ENCODE measurements at regions not wholly inside any gene's neighbourhood (a gene's known extent, or its start where the extent isn't known, plus 50 kb on each side); places are given as distances from the start of the nearest gene placed in this dataset.
"Not testable (repeated sequence)": the region's sequence is repeated elsewhere in the genome, so short reads cannot be mapped to it uniquely, and the experiment has no call there.

DNA sequence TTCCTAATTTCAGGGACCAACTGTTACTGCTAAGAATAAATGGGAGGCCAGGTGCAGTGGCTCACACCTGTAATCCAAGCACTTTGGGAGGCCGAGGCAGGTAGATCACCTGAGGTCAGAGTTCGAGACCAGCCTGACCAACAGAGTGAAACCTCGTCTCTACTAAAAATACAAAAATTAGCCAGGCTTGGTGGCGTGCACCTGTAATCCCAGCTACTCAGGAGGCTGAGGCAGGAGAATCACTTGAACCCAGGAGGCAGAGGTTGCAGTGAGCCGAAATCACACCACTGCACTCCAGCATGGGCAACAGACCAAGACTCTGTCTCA, 95.6 kb upstream of the CHD2 start:
- TF ChIP-seq POLR2A (IDR thresholded peaks at IDR 0.05; ENCODE audit: low read depth, low read length); POLR2AphosphoS5 (IDR thresholded peaks at IDR 0.05; ENCODE audit: low read depth, low read length); TAF1 (IDR thresholded peaks at IDR 0.05; ENCODE audit: low read depth, low read length); SPI1 (IDR thresholded peaks at IDR 0.05; ENCODE audit: low read depth, low read length); PAX5 (IDR thresholded peaks at IDR 0.05; ENCODE audit: insufficient read depth, low read length, severe bottlenecking): not testable (repeated sequence)

Measured in GM12891 (cell line).